Activated naive CD4-positive, alpha-beta T cell treated with anti-CD3 and anti-CD28 coated beads, Interleukin-2, amount 50 U/mL, for 24 hours (primary cell): ENCODE measurements at regions not wholly inside any gene's neighbourhood (a gene's known extent, or its start where the extent isn't known, plus 50 kb on each side); places are given as distances from the start of the nearest gene placed in this dataset.
"Not testable (repeated sequence)": the region's sequence is repeated elsewhere in the genome, so short reads cannot be mapped to it uniquely, and the experiment has no call there.

Experiments
- H3K27ac Mint-ChIP-seq: one replicate; pipeline ENCODE4 v1.8.0; 2021; ENCODE audit warnings: mild to moderate bottlenecking, mixed read lengths
- H3K27me3 Mint-ChIP-seq: one replicate; pipeline ENCODE4 v1.8.0; 2021; ENCODE audit warnings: mixed read lengths
- H3K36me3 Mint-ChIP-seq: one replicate; pipeline ENCODE4 v1.8.0; 2021; ENCODE audit warnings: mixed read lengths
- H3K4me1 Mint-ChIP-seq: one replicate; pipeline ENCODE4 v1.8.0; 2021; ENCODE audit warnings: mixed read lengths
- H3K4me3 Mint-ChIP-seq: one replicate; pipeline ENCODE4 v1.8.0; 2021; ENCODE audit warnings: mild to moderate bottlenecking, mixed read lengths
- H3K9me3 Mint-ChIP-seq: one replicate; pipeline ENCODE4 v1.8.0; 2021; ENCODE audit warnings: mixed read lengths

GRCh38 chr10:20508921-20509320 lies 388.2 kb downstream of the NEBL start:
- H3K36me3 Mint-ChIP-seq = no peaks in the 10 kb centered on the region
- H3K27me3 Mint-ChIP-seq = no peaks in the 10 kb centered on the region
- peaks cover 5% of the 10 kb centered on the region for H3K9me3 Mint-ChIP-seq
- no peak overlapping the region for H3K4me3 Mint-ChIP-seq
- H3K27ac Mint-ChIP-seq = no peak overlapping the region
- H3K4me1 Mint-ChIP-seq = no peaks in the 10 kb centered on the region

- no peaks in the 10 kb centered on the region for H3K9me3 Mint-ChIP-seq
- H3K27me3 Mint-ChIP-seq = no peaks in the 10 kb centered on the region
- no peaks in the 10 kb centered on the region for H3K36me3 Mint-ChIP-seq
- H3K4me3 Mint-ChIP-seq = no peak overlapping the region
- H3K4me1 Mint-ChIP-seq = no peaks in the 10 kb centered on the region
- H3K27ac Mint-ChIP-seq = no peak overlapping the region
Observed at GRCh38 chr10:20502903-20503585, 394.1 kb downstream of the NEBL start.

GRCh38 chr10:20494474-20494873 lies 402.6 kb downstream of the NEBL start:
- peak overlapping the region; percentile 6 for H3K4me3 Mint-ChIP-seq
- H3K4me1 Mint-ChIP-seq = no peaks in the 10 kb centered on the region
- peaks cover 11% of the 10 kb centered on the region for H3K9me3 Mint-ChIP-seq
- no peaks in the 10 kb centered on the region for H3K36me3 Mint-ChIP-seq
- no peaks in the 10 kb centered on the region for H3K27me3 Mint-ChIP-seq
- no peak overlapping the region for H3K27ac Mint-ChIP-seq

GRCh38 chr10:20492447-20492846 lies 404.7 kb downstream of the NEBL start:
- Mint-ChIP-seq H3K9me3 (peaks cover 11% of the 10 kb centered on the region), H3K4me3 (no peak overlapping the region), H3K36me3 (no peaks in the 10 kb centered on the region), H3K27ac (no peak overlapping the region), H3K27me3 (no peaks in the 10 kb centered on the region), H3K4me1 (no peaks in the 10 kb centered on the region)

- no peak overlapping the region for H3K4me3 Mint-ChIP-seq
- no peaks in the 10 kb centered on the region for H3K27me3 Mint-ChIP-seq
- H3K9me3 Mint-ChIP-seq = peaks cover 11% of the 10 kb centered on the region
- H3K27ac Mint-ChIP-seq = no peak overlapping the region
- H3K4me1 Mint-ChIP-seq = no peaks in the 10 kb centered on the region
- H3K36me3 Mint-ChIP-seq = no peaks in the 10 kb centered on the region
Observed at GRCh38 chr10:20489961-20490360, 407.1 kb downstream of the NEBL start.

- Mint-ChIP-seq H3K27me3 (no peaks in the 10 kb centered on the region), H3K36me3 (no peaks in the 10 kb centered on the region)
Observed at GRCh38 chr10:20486791-20487190, 410.3 kb downstream of the NEBL start.

GRCh38 chr10:20485554-20485953 lies 411.6 kb downstream of the NEBL start:
- peaks cover 6% of the 10 kb centered on the region for H3K9me3 Mint-ChIP-seq
- H3K27ac Mint-ChIP-seq = no peak overlapping the region
- no peaks in the 10 kb centered on the region for H3K36me3 Mint-ChIP-seq

More at GRCh38 chr10:20486791-20487190, 410.3 kb downstream of the NEBL start:
- Mint-ChIP-seq H3K4me3 (no peak overlapping the region), H3K4me1 (no peaks in the 10 kb centered on the region), H3K9me3 (peaks cover 2% of the 10 kb centered on the region), H3K27ac (no peak overlapping the region)

GRCh38 chr10:20481054-20481453 lies 416.1 kb downstream of the NEBL start:
- Mint-ChIP-seq H3K4me1 (no peaks in the 10 kb centered on the region), H3K9me3 (peaks cover 6% of the 10 kb centered on the region), H3K27me3 (no peaks in the 10 kb centered on the region), H3K4me3 (no peak overlapping the region), H3K36me3 (no peaks in the 10 kb centered on the region), H3K27ac (no peak overlapping the region)

More at GRCh38 chr10:20485554-20485953, 411.6 kb downstream of the NEBL start:
- Mint-ChIP-seq H3K4me3 (no peak overlapping the region), H3K4me1 (no peaks in the 10 kb centered on the region), H3K27me3 (no peaks in the 10 kb centered on the region)

GRCh38 chr10:20480575-20480974 lies 416.5 kb downstream of the NEBL start:
- H3K4me1 Mint-ChIP-seq, H3K27ac Mint-ChIP-seq, H3K27me3 Mint-ChIP-seq, H3K36me3 Mint-ChIP-seq, H3K4me3 Mint-ChIP-seq, H3K9me3 Mint-ChIP-seq: not testable (repeated sequence)

GRCh38 chr10:20474064-20474463 lies 423.0 kb downstream of the NEBL start:
- Mint-ChIP-seq H3K36me3 (no peaks in the 10 kb centered on the region), H3K27ac (no peak overlapping the region), H3K4me1 (no peaks in the 10 kb centered on the region), H3K9me3 (peaks cover 7% of the 10 kb centered on the region), H3K4me3 (no peak overlapping the region), H3K27me3 (no peaks in the 10 kb centered on the region)

- no peak overlapping the region for H3K4me3 Mint-ChIP-seq
- no peaks in the 10 kb centered on the region for H3K4me1 Mint-ChIP-seq
- H3K27me3 Mint-ChIP-seq = no peaks in the 10 kb centered on the region
- H3K36me3 Mint-ChIP-seq = no peaks in the 10 kb centered on the region
- H3K27ac Mint-ChIP-seq = no peak overlapping the region
- peaks cover 7% of the 10 kb centered on the region for H3K9me3 Mint-ChIP-seq
Observed at GRCh38 chr10:20473023-20473760, 423.9 kb downstream of the NEBL start.

GRCh38 chr10:20466731-20467130 lies 430.4 kb downstream of the NEBL start:
- H3K4me1 Mint-ChIP-seq = no peaks in the 10 kb centered on the region
- no peak overlapping the region for H3K27ac Mint-ChIP-seq
- peaks cover 7% of the 10 kb centered on the region for H3K9me3 Mint-ChIP-seq
- H3K27me3 Mint-ChIP-seq = no peaks in the 10 kb centered on the region
- H3K36me3 Mint-ChIP-seq = no peaks in the 10 kb centered on the region
- H3K4me3 Mint-ChIP-seq = no peak overlapping the region

- no peak overlapping the region for H3K4me3 Mint-ChIP-seq
- H3K27me3 Mint-ChIP-seq = no peaks in the 10 kb centered on the region
- no peaks in the 10 kb centered on the region for H3K36me3 Mint-ChIP-seq
- no peak overlapping the region for H3K27ac Mint-ChIP-seq
- H3K9me3 Mint-ChIP-seq = no peaks in the 10 kb centered on the region
- H3K4me1 Mint-ChIP-seq = no peaks in the 10 kb centered on the region
Observed at GRCh38 chr10:20457649-20458048, 439.5 kb downstream of the NEBL start.

- Mint-ChIP-seq H3K4me3 (no peak overlapping the region), H3K36me3 (no peaks in the 10 kb centered on the region), H3K27ac (no peak overlapping the region), H3K4me1 (no peaks in the 10 kb centered on the region), H3K27me3 (no peaks in the 10 kb centered on the region), H3K9me3 (no peaks in the 10 kb centered on the region)
Observed at GRCh38 chr10:20455774-20456173, 441.3 kb downstream of the NEBL start.

GRCh38 chr10:20454331-20454730 lies 442.8 kb downstream of the NEBL start:
- H3K27me3 Mint-ChIP-seq = no peaks in the 10 kb centered on the region
- H3K9me3 Mint-ChIP-seq = no peaks in the 10 kb centered on the region
- no peak overlapping the region for H3K4me3 Mint-ChIP-seq
- H3K27ac Mint-ChIP-seq = no peak overlapping the region
- H3K36me3 Mint-ChIP-seq = no peaks in the 10 kb centered on the region
- no peaks in the 10 kb centered on the region for H3K4me1 Mint-ChIP-seq

- H3K4me1 Mint-ChIP-seq = no peaks in the 10 kb centered on the region
- no peaks in the 10 kb centered on the region for H3K36me3 Mint-ChIP-seq
- no peak overlapping the region for H3K4me3 Mint-ChIP-seq
- peaks cover 11% of the 10 kb centered on the region for H3K9me3 Mint-ChIP-seq
- no peaks in the 10 kb centered on the region for H3K27me3 Mint-ChIP-seq
- no peak overlapping the region for H3K27ac Mint-ChIP-seq
Observed at GRCh38 chr10:20446561-20447193, 450.4 kb downstream of the NEBL start.
